ENCODE measurements at regions not wholly inside any gene's neighbourhood (a gene's known extent, or its start where the extent isn't known, plus 50 kb on each side); places are given as distances from the start of the nearest gene placed in this dataset.

- Histone ChIP-seq H3K23me2 (ENCODE audit: low read depth, low read length) (no peaks in the 10 kb centered on the region), H4K5ac (ENCODE audit: insufficient read length, low read depth, low read length) (no peak overlapping the region), H2BK5ac (ENCODE audit: low read depth, low read length) (no peak overlapping the region), H4K8ac (ENCODE audit: extremely low read depth, insufficient read depth, low read length) (no peak overlapping the region), H3K4me2 (ENCODE audit: insufficient read depth in 1 of 2, low read depth in 2 of 2, low read length in 2 of 2) (no peak overlapping the region), H3K23ac (ENCODE audit: insufficient read length) (no peak overlapping the region), H3K56ac (replicated peaks; ENCODE audit: insufficient read length, low read depth, low read length) (no peak overlapping the region), H2AFZ (ENCODE audit: low read length) (no peak overlapping the region), H3K79me1 (ENCODE audit: low read depth, low read length) (no peaks in the 10 kb centered on the region), H2BK12ac (ENCODE audit: low read depth, low read length) (no peak overlapping the region), H4K20me1 (replicated peaks in 1 of 2; ENCODE audit: control insufficient read depth in 1 of 2, insufficient read depth in 2 of 2, low read length in 2 of 2) (peaks cover 0 to 1% of the 10 kb centered on the region in 2 experiments), H3K27me3 (replicated peaks in 1 of 4; ENCODE audit: control insufficient read depth in 3 of 4, extremely low read depth in 1 of 4, insufficient read depth in 3 of 4, low read length in 3 of 4) (no peaks in the 10 kb centered on the region), H3K9ac (replicated peaks in 1 of 4; ENCODE audit: extremely low read depth in 1 of 4, low read depth in 3 of 4, low read length in 3 of 4) (no peak overlapping the region), H3K79me2 (ENCODE audit: control insufficient read depth in 1 of 2, insufficient read depth in 2 of 2, low read length in 2 of 2) (0 out of 4 replicates have a peak, but pooled peaks cover 0 to 4% of the 10 kb centered on the region in 2 experiments), H4K91ac (replicated peaks; ENCODE audit: insufficient read length, low read length) (no peak overlapping the region), H3K4me3 (ENCODE audit: extremely low read depth in 1 of 4, insufficient read depth in 2 of 4, low read depth in 3 of 4, low read length in 4 of 4) (no peak overlapping the region), H2AK5ac (ENCODE audit: low read depth, low read length) (no peak overlapping the region), H2BK20ac (ENCODE audit: low read length) (no peak overlapping the region), H2BK15ac (ENCODE audit: low read length) (no peak overlapping the region), H3K27ac (ENCODE audit: low read depth, low read length) (no peak overlapping the region), H3K4ac (replicated peaks; ENCODE audit: insufficient read length, low read depth, low read length) (no peak overlapping the region), H3K18ac (ENCODE audit: extremely low read depth, low read length) (no peak overlapping the region), H3K36me3 (ENCODE audit: control insufficient read depth in 2 of 4, insufficient read depth in 4 of 4, low read length in 3 of 4) (no peaks in the 10 kb centered on the region), H3K14ac (ENCODE audit: insufficient read length) (no peak overlapping the region), H3K9me3 (ENCODE audit: insufficient read depth in 2 of 2, low read depth in 1 of 2, low read length in 1 of 2) (no peaks in the 10 kb centered on the region), H3K4me1 (replicated peaks in 1 of 4; ENCODE audit: control insufficient read depth in 3 of 4, insufficient read depth in 4 of 4, low read length in 3 of 4) (no peaks in the 10 kb centered on the region), H2BK120ac (replicated peaks; ENCODE audit: low read depth, low read length) (no peak overlapping the region)
- ChIA-PET POLR2A (ENCODE audit: partially characterized antibody) (no interaction called here), CTCF (ENCODE audit: partially characterized antibody) (interaction anchor here (1.8 kb wide), 1 partner anchor 135 kb away, joined by 6 read pairs; no protein-coding TSS in a partner anchor)
- WGBS, 2 experiments (ENCODE audit: extremely low coverage in 1 of 2, insufficient coverage in 1 of 2, insufficient read length in 1 of 2, insufficient replicate concordance in 2 of 2, low coverage in 1 of 2, low lambda C conversion rate in 2 of 2, missing lambda C conversion rate in 1 of 2): 93% methylated on average over 6 of the region's 6 CpGs; no CpG with 5 or more reads in 1 of the 2 experiments
- FAIRE-seq: no peak
- DNase-seq (ENCODE audit: low read depth in 1 of 2, low spot score in 2 of 2): no peak
- TF ChIP-seq KDM1A (IDR thresholded peaks at IDR 0.05; ENCODE audit: borderline replicate concordance, low read length) (no peak), GABPA (IDR thresholded peaks at IDR 0.05; ENCODE audit: borderline replicate concordance, insufficient read depth, low read length) (no peak), RFX5 (IDR thresholded peaks at IDR 0.05; ENCODE audit: borderline replicate concordance, low read depth, low read length) (no peak), TAF7 (optimal IDR thresholded peaks at IDR 0.05; ENCODE audit: borderline replicate concordance, low read depth, low read length) (no peak), TCF12 (IDR thresholded peaks at IDR 0.05; ENCODE audit: low read depth, low read length) (no peak), BRCA1 (IDR thresholded peaks at IDR 0.05; ENCODE audit: low read depth, low read length) (no peak), ASH2L (IDR thresholded peaks at IDR 0.05; ENCODE audit: low read length) (no peak), SIRT6 (IDR thresholded peaks at IDR 0.05; ENCODE audit: low read length) (no peak), NRF1 (IDR thresholded peaks at IDR 0.05; ENCODE audit: low read depth, low read length) (no peak), SIX5 (IDR thresholded peaks at IDR 0.05; ENCODE audit: low read depth, low read length) (no peak), CBX5 (IDR thresholded peaks at IDR 0.05; ENCODE audit: low read depth, low read length) (no peak), TEAD4 (IDR thresholded peaks at IDR 0.05; ENCODE audit: low read depth, low read length) (no peak), BCL11A (IDR thresholded peaks at IDR 0.05; ENCODE audit: low read depth in 2 of 2, low read length in 2 of 2) (no peak)
- TF ChIP-seq, protein P1, sequence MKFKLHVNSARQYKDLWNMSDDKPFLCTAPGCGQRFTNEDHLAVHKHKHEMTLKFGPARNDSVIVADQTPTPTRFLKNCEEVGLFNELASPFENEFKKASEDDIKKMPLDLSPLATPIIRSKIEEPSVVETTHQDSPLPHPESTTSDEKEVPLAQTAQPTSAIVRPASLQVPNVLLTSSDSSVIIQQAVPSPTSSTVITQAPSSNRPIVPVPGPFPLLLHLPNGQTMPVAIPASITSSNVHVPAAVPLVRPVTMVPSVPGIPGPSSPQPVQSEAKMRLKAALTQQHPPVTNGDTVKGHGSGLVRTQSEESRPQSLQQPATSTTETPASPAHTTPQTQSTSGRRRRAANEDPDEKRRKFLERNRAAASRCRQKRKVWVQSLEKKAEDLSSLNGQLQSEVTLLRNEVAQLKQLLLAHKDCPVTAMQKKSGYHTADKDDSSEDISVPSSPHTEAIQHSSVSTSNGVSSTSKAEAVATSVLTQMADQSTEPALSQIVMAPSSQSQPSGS (IDR thresholded peaks at IDR 0.05; ENCODE audit: low read length): no peak
Observed at GRCh38 chr13:22047785-22048104, 376.9 kb downstream of the FGF9 start.
